Mesendoderm (in vitro differentiated cells): ENCODE measurements at regions not wholly inside any gene's neighbourhood (a gene's known extent, or its start where the extent isn't known, plus 50 kb on each side); places are given as distances from the start of the nearest gene placed in this dataset.

Experiments
- DNase-seq: peaks from one replicate; pipeline ENCODE4 v3.0.0; 2013
- H2AK5ac ChIP-seq: 2 replicates; pipeline ENCODE4 v1.6.1; 2013; ENCODE audit warnings: low read length, inconsistent platforms
- H2BK120ac ChIP-seq: 2 replicates; pipeline ENCODE4 v1.6.1; 2013; ENCODE audit warnings: low read depth, mild to moderate bottlenecking, low read length, moderate library complexity, mixed read lengths
- H2BK15ac ChIP-seq: replicated peaks from 2 replicates; pipeline ENCODE4 v1.6.1; 2013; ENCODE audit warnings: low read depth, mild to moderate bottlenecking, moderate library complexity
- H2BK5ac ChIP-seq: 2 replicates; pipeline ENCODE4 v1.6.1; 2013; ENCODE audit warnings: low read length, inconsistent platforms
- H3K18ac ChIP-seq: 2 replicates; pipeline ENCODE4 v1.6.1; 2013; ENCODE audit warnings: mild to moderate bottlenecking, low read length, mixed read lengths
- H3K23ac ChIP-seq: one replicate; pipeline ENCODE4 v1.6.1; 2013; ENCODE audit warnings: low read length
- H3K27ac ChIP-seq: 2 replicates; pipeline ENCODE4 v1.5.1; 2013; ENCODE audit warnings: low read depth, mild to moderate bottlenecking, inconsistent platforms, low read length, moderate library complexity
- H3K27me3 ChIP-seq: 2 replicates; pipeline ENCODE4 v1.6.1; 2013; ENCODE audit warnings: low read length, control low read depth, mild to moderate bottlenecking, inconsistent platforms; ENCODE audit not compliant: insufficient read depth, poor library complexity
- H3K36me3 ChIP-seq: 2 replicates; pipeline ENCODE4 v1.6.1; 2013; ENCODE audit warnings: low read length, inconsistent platforms; ENCODE audit not compliant: control insufficient read depth, insufficient read depth
- H3K4ac ChIP-seq: one replicate; pipeline ENCODE4 v1.6.1; 2013; ENCODE audit warnings: low read depth, mild to moderate bottlenecking, low read length, moderate library complexity
- H3K4me1 ChIP-seq: 2 replicates; pipeline ENCODE4 v1.6.1; 2013; ENCODE audit warnings: low read depth, low read length, inconsistent platforms; ENCODE audit not compliant: control insufficient read depth
- H3K4me2 ChIP-seq: 2 replicates; pipeline ENCODE4 v1.6.1; 2013; ENCODE audit warnings: low read length
- H3K4me3 ChIP-seq: 2 replicates; pipeline ENCODE4 v1.5.1; 2013; ENCODE audit warnings: mild to moderate bottlenecking, low read length
- H3K56ac ChIP-seq: one replicate; pipeline ENCODE4 v1.6.1; 2013; ENCODE audit warnings: low read length
- H3K79me1 ChIP-seq: 2 replicates; pipeline ENCODE4 v1.6.1; 2013; ENCODE audit warnings: low read length, inconsistent platforms
- H3K79me2 ChIP-seq: 2 replicates; pipeline ENCODE4 v1.6.1; 2013; ENCODE audit warnings: mild to moderate bottlenecking, low read length; ENCODE audit not compliant: control insufficient read depth, insufficient read depth
- H3K9ac ChIP-seq: 2 replicates; pipeline ENCODE4 v1.6.1; 2013; ENCODE audit warnings: low read length, inconsistent platforms
- H4K5ac ChIP-seq: one replicate; pipeline ENCODE4 v1.6.1; 2013; ENCODE audit warnings: low read length
- H4K8ac ChIP-seq: one replicate; pipeline ENCODE4 v1.6.1; 2013; ENCODE audit warnings: low read depth, mild to moderate bottlenecking, control low read depth, low read length, moderate library complexity
- WGBS: extraction: QIAGEN DNeasy Blood & Tissue Kit; methylation state at CpG from one replicate; pipeline ENCODE4 v1.1.7; 2013; ENCODE audit warnings: low lambda C conversion rate, missing lambda C conversion rate; ENCODE audit not compliant: insufficient coverage; ENCODE audit errors: extremely low coverage; 5-methylcytosine and 5-hydroxymethylcytosine counted together

DNA sequence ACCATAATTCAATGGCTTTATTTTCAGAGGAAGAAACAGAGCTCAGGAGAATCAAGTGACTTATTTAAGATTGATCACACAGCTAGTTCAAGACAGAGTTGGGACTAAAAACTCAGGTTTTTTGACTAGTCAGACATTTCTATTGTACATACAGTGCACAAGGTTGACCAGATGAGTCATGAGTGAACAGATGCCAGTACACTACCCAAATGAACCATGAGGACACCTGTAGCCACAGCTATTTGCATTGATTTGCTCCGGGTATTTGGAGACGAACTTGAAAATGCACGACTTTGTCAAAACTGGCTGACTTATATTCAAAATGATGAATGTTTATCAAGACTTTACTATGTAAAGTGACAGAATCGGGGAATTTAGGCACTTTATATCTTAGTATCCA lies 161.7 kb upstream of the ST6GALNAC5 start:
- no peak overlapping the region for H3K23ac ChIP-seq
- no peak overlapping the region for H3K27ac ChIP-seq
- no peak overlapping the region for H3K4ac ChIP-seq
- no peak overlapping the region for H4K5ac ChIP-seq
- no peak overlapping the region for H3K4me2 ChIP-seq
- no peak overlapping the region for H2BK120ac ChIP-seq
- no peaks in the 10 kb centered on the region for H3K36me3 ChIP-seq
- no peak overlapping the region for H3K4me3 ChIP-seq
- H3K56ac ChIP-seq, result no peak overlapping the region
- no peak for DNase-seq
- H2BK15ac ChIP-seq, result no peak overlapping the region
- H2BK5ac ChIP-seq, result no peak overlapping the region
- H2AK5ac ChIP-seq, result no peak overlapping the region
- H3K27me3 ChIP-seq, result no peaks in the 10 kb centered on the region
- no peak overlapping the region for H3K9ac ChIP-seq
- no peaks in the 10 kb centered on the region for H3K79me1 ChIP-seq
- no peaks in the 10 kb centered on the region for H3K79me2 ChIP-seq
- no peaks in the 10 kb centered on the region for H3K4me1 ChIP-seq
- no peak overlapping the region for H4K8ac ChIP-seq
- no peak overlapping the region for H3K18ac ChIP-seq
- no CpG with 5 or more reads among the region's 4 CpGs for WGBS

DNA sequence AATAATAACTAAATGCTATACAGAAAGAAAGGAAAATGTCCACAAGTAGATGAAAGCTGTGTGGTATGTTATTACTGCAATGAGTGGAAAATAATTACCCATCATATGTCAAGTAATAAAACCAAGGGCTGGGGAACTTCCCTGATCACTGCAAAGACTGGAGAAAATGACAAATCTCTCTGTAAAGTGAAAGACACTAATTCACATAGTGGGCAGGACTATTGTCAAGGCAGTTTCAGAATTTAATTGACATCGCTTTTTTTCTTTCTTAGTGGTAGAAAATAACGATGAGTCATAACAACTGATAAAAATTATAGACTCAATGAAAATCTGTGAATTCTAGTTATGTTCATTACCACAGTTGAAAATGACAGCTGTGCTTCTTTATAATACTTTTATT lies 153.7 kb upstream of the ST6GALNAC5 start:
- Histone ChIP-seq H3K23ac (no peak overlapping the region), H3K4me3 (no peak overlapping the region), H3K4me1 (no peaks in the 10 kb centered on the region), H2BK120ac (no peak overlapping the region), H3K36me3 (no peaks in the 10 kb centered on the region), H3K56ac (no peak overlapping the region), H3K79me2 (no peaks in the 10 kb centered on the region), H3K18ac (no peak overlapping the region), H2BK5ac (no peak overlapping the region), H2BK15ac (no peak overlapping the region), H3K27ac (no peak overlapping the region), H3K27me3 (no peaks in the 10 kb centered on the region), H4K5ac (no peak overlapping the region), H3K79me1 (no peaks in the 10 kb centered on the region), H3K4ac (no peak overlapping the region), H2AK5ac (no peak overlapping the region), H4K8ac (no peak overlapping the region), H3K4me2 (no peak overlapping the region), H3K9ac (no peak overlapping the region)
- no peak for DNase-seq
- no CpG with 5 or more reads among the region's 2 CpGs for WGBS

DNA sequence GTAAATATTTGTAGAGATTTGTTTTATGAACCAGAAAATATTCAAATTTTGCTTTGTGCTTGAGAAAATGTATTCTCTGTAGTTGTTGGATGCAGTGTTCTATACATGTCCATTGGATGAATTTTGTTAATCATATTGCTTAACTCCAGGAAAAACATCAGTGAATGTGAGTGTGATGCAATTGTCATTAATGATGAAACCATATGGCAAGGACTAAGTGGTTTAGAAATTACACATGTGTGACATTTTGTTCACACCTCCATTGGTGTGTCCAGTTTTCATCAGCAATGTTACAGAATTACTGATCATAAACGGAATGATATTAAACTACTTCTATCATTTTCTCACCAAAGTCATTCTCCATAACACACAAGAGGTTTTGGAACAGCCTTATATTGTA lies 151.8 kb upstream of the ST6GALNAC5 start:
- no peak overlapping the region for H4K5ac ChIP-seq
- H3K4me2 ChIP-seq, result no peak overlapping the region
- H4K8ac ChIP-seq, result no peak overlapping the region
- H2BK120ac ChIP-seq, result no peak overlapping the region
- H3K23ac ChIP-seq, result no peak overlapping the region
- no peak overlapping the region for H2BK15ac ChIP-seq
- H3K18ac ChIP-seq, result no peak overlapping the region
- no peaks in the 10 kb centered on the region for H3K79me1 ChIP-seq
- no peaks in the 10 kb centered on the region for H3K79me2 ChIP-seq
- no peak overlapping the region for H3K4ac ChIP-seq
- no peaks in the 10 kb centered on the region for H3K27me3 ChIP-seq
- H3K4me3 ChIP-seq, result no peak overlapping the region
- no CpG with 5 or more reads among the region's 1 CpG for WGBS
- no peak overlapping the region for H2BK5ac ChIP-seq
- H3K9ac ChIP-seq, result no peak overlapping the region
- no peaks in the 10 kb centered on the region for H3K36me3 ChIP-seq
- no peak overlapping the region for H3K56ac ChIP-seq
- no peak overlapping the region for H2AK5ac ChIP-seq
- H3K27ac ChIP-seq, result no peak overlapping the region
- no peaks in the 10 kb centered on the region for H3K4me1 ChIP-seq
- no peak for DNase-seq

DNA sequence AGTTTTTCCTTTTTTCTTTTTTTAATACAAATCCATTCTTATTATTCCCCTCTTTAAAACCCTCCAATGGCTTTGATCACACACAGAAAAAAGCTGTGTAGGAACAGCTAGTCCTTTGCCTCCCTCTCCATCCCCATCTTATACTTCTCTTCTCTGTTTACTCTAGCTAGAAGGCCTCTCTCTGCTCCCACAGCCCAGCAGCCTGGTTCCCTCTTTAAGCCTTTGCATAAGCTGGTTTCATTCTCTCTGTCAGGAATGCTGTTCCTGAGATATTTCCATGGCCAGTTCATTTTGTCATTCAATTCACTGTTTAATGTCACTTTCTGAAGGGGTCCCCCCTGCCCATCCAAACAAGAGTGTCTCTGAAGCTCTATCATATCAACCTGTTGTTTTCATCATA lies 143.3 kb upstream of the ST6GALNAC5 start:
- no peak overlapping the region for H3K4me2 ChIP-seq
- H2AK5ac ChIP-seq, result no peak overlapping the region
- H2BK5ac ChIP-seq, result no peak overlapping the region
- H3K27me3 ChIP-seq, result no peaks in the 10 kb centered on the region
- no peak overlapping the region for H3K4ac ChIP-seq
- no peak overlapping the region for H3K9ac ChIP-seq
- H2BK15ac ChIP-seq, result no peak overlapping the region
- no peaks in the 10 kb centered on the region for H3K36me3 ChIP-seq
- no peaks in the 10 kb centered on the region for H3K79me2 ChIP-seq
- H3K18ac ChIP-seq, result no peak overlapping the region
- H3K4me3 ChIP-seq, result no peak overlapping the region
- no peak overlapping the region for H4K5ac ChIP-seq
- no peak overlapping the region for H3K27ac ChIP-seq
- no peak overlapping the region for H4K8ac ChIP-seq
- no peak overlapping the region for H3K23ac ChIP-seq
- DNase-seq, result no peak
- no peaks in the 10 kb centered on the region for H3K79me1 ChIP-seq
- no peak overlapping the region for H3K56ac ChIP-seq
- no peak overlapping the region for H2BK120ac ChIP-seq
- no peaks in the 10 kb centered on the region for H3K4me1 ChIP-seq

DNA sequence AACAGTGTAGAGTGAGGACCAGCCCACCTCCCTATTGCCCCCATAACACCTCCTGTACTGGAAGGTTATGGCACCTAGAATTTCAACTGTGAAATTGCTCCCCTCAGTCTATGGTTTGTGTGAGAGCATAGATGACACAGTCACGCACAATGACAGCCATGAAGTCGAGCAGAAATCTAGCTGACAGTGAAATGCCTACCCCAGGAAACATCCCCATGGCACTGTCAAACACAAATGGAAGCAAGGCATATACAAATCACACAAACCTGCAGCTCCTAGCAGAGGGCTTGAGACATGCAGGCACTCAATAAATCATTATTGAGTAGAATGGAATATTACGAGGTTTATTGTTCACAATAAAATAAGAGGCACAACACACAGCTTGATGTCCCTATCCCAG lies 142.5 kb upstream of the ST6GALNAC5 start:
- Histone ChIP-seq H2BK120ac (no peak overlapping the region), H3K36me3 (no peaks in the 10 kb centered on the region), H4K5ac (no peak overlapping the region), H2AK5ac (no peak overlapping the region), H3K79me2 (no peaks in the 10 kb centered on the region), H3K4me3 (no peak overlapping the region), H2BK5ac (no peak overlapping the region), H2BK15ac (no peak overlapping the region), H3K4me1 (no peaks in the 10 kb centered on the region), H3K4ac (no peak overlapping the region), H4K8ac (no peak overlapping the region), H3K9ac (no peak overlapping the region), H3K79me1 (no peaks in the 10 kb centered on the region), H3K56ac (no peak overlapping the region), H3K4me2 (no peak overlapping the region), H3K23ac (no peak overlapping the region), H3K27me3 (no peaks in the 10 kb centered on the region), H3K27ac (no peak overlapping the region), H3K18ac (no peak overlapping the region)
- DNase-seq, result no peak
- WGBS, result no CpG with 5 or more reads among the region's 3 CpGs

DNA sequence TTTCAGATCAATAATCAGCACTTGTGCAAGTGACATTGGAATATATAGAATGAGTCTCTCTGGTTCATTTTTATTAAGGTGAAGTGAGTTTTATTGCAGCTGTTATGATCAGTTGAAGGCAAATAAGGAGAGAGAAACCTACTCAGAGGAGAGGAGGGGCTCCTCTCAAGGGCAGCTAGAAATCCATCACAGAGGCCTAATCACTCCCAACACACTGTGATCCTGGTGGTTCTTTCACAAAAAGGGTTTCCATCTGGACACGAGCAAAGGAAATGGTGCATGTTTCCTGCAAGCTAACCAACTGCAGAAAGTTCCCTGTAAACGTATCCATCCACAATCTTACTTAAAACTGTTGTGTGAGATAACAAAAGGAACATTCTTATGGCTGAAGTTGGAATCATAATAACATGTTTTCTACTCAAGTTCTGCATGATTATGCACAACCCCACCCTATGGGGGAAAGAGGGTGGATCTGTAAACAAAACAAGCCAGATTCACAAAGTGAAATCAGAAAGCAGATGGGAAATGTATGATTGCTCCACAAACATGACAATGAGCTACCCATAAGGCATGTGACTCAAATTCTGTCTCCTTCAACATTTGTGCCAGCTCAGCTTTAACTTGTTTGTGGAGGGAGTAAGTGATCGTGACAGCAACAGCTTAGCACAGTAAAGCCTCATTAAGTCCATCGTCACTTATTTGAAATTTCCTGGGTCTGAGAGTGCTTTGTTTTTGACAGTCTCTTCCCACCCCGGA lies 141.2 kb upstream of the ST6GALNAC5 start:
- no peak overlapping the region for H3K4ac ChIP-seq
- H3K4me1 ChIP-seq, result no peaks in the 10 kb centered on the region
- H3K79me2 ChIP-seq, result no peaks in the 10 kb centered on the region
- no CpG with 5 or more reads among the region's 5 CpGs for WGBS
- no peaks in the 10 kb centered on the region for H3K36me3 ChIP-seq
- H4K8ac ChIP-seq, result no peak overlapping the region
- H4K5ac ChIP-seq, result no peak overlapping the region
- H2BK5ac ChIP-seq, result no peak overlapping the region
- H3K79me1 ChIP-seq, result no peaks in the 10 kb centered on the region
- H2BK120ac ChIP-seq, result no peak overlapping the region
- no peak overlapping the region for H2AK5ac ChIP-seq
- H3K9ac ChIP-seq, result no peak overlapping the region
- no peak overlapping the region for H3K4me2 ChIP-seq
- H3K18ac ChIP-seq, result no peak overlapping the region
- H3K27me3 ChIP-seq, result no peaks in the 10 kb centered on the region
- no peak for DNase-seq
- no peak overlapping the region for H3K56ac ChIP-seq
- H3K23ac ChIP-seq, result no peak overlapping the region
- no peak overlapping the region for H2BK15ac ChIP-seq
- no peak overlapping the region for H3K27ac ChIP-seq
- H3K4me3 ChIP-seq, result no peak overlapping the region
